HG03139 (cell line): ENCODE measurements at regions not wholly inside any gene's neighbourhood (a gene's known extent, or its start where the extent isn't known, plus 50 kb on each side); places are given as distances from the start of the nearest gene placed in this dataset.
"Not testable (repeated sequence)": the region's sequence is repeated elsewhere in the genome, so short reads cannot be mapped to it uniquely, and the experiment has no call there.

Experiments used
- ATAC-seq: cut with Tn5 transposase; IDR thresholded peaks from one replicate; pipeline ENCODE4 v1.9.1; 2021; ENCODE audit not compliant: unreplicated experiment

DNA sequence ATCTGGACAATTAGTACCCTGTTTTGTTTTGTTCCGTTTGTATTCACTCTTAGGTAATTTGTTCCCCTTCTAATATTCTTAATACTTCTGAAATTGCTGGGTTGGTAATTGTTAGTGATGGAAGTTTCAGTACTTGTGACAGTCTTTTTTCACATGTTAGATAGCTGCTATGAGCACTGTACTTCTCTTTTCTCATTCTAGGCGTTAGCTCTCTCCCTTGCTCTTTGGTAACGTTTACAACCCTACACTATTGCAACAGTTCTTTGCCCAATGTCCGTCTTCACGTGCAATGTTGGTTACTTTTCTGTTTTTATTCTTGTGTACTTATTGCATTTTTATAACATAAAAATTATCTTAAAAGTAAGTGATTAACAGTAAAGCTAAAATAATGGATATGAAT is 1509.0 kb downstream of the MAT2B start:
- no peak for ATAC-seq

DNA sequence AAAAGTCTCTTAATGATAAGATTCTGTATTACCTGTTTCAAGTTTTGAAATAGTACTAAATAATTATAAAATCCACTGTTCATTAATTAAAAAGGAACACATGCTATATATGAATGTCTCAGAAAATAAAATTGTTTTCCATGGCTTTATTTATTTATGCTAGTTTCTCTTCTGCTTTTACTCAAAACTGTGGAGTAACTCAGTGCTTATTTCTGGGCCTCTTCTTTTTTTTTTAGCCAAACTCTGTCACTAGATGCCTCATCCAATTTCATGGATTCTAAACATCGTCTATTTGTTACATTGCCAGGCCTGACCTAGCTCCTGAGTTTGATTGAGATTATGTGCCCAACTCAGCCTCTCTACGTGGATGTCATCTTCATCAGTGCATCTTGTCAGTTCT is 1509.7 kb downstream of the MAT2B start:
- ATAC-seq: no peak

DNA sequence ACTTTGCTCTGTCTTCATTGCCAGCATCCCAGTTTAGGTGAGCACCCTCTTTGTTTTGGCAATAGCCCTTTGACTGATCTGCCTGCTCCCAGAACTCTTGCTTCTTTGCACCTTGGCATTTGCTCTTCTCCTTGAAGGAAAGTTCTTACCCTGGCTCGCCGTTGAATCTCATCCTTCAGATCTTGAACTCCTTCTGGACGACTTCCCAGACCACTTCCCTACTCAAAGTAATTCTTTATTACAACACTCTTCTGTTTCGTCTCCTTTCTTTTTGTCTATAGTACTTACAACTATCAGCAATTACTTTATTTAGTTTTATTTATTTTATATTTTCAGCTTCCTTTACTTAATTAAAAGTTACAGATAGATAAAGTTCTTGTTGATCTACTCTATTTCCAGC is 1510.1 kb downstream of the MAT2B start:
- no peak for ATAC-seq

DNA sequence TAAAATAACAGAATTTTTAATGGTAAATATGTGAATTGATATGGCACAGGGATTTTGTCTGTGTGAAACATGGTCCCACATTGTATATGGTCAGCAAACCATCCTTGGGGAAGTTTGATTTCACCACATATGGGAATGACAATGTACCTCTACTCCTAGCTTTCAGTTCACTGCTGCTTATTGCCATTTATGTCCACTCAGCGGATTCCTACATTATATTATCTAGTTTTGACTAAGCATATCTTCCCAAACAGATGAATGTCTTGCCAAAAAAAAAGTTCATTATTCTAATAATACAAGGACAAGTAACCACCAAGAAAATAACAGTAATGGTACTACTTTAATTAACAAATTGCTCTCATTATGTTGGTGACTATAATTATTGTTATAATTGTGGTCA is 1521.6 kb downstream of the MAT2B start:
- ATAC-seq: no peak

DNA sequence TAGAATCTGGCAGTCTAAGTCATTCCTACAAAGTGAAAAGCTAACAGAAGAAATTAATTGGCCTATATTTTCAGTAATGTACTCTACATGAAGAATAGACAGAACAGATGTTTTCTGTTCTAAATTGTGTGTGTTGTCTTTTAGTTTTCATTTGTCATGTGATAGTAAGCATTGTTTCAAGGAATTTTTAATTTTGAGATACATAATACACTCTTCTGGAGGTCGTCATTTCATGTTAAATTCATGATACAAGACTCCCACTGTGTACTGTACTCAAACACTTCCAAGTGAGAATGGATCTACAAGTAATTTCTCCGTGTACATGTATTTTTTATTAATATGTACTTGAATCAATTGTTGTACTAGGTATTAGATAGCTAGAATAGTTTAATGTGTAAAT is 1522.9 kb downstream of the MAT2B start:
- ATAC-seq: no peak

DNA sequence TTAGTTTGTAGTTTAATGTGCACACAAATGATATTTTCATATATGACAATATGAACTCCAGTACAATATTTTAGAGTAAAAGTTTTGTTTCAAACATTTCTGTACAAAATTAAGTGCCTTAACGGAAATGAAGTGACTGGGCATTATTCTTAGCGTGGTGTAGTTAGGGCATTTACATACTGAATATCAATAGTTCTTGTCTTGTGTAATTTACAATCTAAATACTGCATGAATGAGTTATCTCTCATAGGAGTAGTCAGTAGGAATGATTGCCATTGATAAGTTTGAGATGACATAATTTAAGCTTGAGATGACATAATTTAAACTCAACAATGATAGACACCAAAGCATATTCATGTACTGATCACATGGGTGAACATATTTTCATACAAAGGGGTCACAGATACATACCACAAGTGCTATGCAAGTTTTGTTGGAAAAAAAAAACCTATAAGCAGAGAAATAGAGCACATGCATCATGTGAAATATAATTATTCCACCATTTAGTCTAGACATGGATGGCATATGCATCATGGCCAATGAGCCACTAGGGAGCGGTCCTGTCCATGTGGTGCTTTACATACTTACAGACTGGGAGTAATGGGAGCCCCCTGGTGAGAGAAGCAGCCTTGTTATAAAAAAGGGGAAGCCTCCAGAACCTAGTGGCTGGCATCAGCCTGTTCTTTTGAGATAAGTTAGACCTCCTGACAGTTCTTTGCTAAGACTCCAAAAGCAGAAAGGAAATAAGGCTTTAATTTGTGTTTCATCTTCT is 1523.9 kb downstream of the MAT2B start:
- ATAC-seq: no peak

DNA sequence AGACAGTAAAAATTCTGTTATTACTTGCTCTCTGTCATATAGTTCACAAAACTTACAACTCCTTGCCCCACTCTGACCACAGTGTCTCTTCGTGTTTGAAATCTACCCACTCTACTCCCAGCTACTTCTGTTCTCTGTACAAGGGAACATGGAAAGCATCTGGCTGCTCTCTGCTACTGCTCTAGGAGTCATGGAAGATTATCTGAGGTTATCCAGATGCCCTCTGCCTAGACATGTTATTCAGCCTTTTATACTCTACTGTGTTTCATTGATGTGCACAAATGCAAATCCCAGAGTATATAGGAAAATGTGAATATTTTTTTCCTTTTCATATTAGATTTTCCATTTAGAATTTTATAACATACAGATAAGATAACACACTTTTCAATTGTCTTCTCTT is 1525.6 kb downstream of the MAT2B start:
- no peak for ATAC-seq

DNA sequence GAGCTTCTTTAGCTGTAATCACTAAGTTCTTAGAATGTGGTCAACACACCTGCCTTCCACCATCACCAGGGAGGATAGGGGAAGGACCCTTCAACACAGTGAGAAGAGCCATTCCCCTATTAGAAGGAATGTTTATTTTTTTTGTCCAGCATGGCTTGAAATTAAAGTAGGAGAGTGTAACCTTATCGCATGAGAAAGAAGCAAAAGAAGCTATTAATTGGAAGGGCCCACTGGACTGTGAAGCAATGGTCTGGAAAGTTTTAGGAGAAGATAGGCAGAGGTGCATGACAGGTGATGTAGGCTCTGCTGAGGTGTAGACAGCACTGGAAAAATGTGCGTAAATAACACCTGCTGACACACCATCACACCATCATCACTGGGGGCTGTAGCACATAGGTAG is 1526.0 kb downstream of the MAT2B start:
- ATAC-seq: no peak

DNA sequence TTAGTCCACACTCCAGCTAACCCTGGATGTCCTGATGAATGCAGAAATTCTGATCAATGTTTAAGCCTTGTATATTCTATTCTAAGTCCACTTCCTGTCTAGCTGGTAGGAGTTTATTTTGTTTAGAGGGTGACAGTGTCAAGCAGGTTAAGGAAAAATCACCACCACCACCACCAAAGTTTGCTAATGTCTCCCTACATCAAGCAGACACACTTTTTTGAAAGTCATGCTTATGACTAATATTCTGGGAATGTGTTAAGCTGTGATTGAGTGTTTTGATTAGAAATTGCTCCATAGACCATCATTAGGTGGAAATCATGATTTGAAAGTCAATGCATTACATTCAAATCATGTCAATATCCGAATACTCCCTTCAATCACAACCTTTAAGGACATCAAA is 1530.1 kb downstream of the MAT2B start:
- no peak for ATAC-seq

DNA sequence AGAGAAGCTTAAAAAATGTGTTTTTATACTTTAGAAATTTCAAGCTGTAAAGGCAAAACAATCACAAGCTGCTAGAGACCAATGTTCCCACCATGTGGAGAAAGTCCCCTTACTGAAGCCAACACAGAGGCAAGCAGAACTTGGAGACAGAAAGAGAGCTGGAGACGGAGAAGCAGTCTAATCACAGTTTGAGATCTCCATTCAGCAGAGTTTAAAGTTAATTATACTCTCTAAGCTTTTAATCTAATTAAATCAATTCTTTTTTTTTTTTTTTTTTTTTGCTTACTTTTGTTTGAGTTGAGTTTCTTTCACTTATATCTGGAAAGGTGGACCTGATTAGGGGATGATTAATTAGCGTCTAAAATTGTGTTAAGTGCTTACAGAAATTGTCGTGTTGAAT is 1534.3 kb downstream of the MAT2B start:
- ATAC-seq: no peak

DNA sequence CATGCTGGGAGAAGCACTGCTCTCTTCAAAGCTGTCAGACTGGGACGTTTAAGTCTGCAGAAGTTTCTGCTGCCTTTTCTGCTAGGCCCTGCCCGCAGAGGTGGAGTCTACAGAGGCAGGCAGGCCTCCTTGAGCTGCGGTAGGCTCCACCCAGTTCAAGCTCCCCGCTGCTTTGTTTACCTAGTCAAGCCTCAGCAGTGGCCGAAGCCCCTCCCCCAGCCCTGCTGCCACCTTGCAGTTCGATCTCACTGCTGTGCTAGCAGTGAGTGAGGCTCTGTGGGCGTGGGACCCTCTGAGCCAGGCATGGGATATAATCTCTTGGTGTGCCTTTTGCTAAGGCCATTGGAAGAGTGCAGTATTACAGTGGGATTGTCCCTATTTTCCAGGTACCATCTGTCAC is 1540.5 kb downstream of the MAT2B start:
- ATAC-seq: not testable (repeated sequence)

DNA sequence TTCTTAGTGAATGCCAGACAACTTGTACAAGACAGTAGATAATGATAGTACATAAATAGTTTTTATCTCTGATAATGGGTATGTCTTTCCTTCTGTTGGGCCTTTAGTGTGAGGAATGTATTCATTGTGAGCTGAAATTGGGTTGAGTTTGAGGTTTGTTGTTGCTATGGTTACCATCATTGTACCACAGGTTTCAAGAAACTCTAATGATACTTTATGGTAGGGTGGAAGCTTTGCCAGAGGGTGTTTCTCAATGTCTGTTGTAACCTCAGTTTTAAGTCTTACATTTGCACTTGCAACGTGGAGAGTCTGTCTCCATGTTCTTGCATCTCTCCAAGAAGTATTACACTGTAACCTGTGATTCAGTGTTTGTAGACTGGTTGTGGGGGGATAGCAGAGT is 1550.1 kb downstream of the MAT2B start:
- no peak for ATAC-seq

DNA sequence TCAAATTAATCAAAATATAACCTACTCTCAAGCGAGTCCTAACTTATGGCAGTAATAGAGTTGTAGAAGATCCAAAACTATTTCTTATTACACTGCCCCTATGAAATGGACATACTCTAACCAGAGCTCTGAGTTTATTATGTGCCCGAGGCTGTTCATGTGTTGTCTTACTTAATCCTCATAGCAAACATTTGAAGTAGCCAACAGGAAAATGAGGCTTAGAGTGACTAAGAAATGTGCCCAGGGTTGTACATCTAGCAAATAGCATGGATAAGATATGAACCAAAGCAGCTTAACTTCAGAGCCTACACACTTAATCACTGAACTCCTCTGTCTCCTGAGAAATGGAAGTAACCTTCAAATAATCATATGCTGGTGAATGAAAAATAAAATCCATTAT is 1551.7 kb downstream of the MAT2B start:
- no peak for ATAC-seq

DNA sequence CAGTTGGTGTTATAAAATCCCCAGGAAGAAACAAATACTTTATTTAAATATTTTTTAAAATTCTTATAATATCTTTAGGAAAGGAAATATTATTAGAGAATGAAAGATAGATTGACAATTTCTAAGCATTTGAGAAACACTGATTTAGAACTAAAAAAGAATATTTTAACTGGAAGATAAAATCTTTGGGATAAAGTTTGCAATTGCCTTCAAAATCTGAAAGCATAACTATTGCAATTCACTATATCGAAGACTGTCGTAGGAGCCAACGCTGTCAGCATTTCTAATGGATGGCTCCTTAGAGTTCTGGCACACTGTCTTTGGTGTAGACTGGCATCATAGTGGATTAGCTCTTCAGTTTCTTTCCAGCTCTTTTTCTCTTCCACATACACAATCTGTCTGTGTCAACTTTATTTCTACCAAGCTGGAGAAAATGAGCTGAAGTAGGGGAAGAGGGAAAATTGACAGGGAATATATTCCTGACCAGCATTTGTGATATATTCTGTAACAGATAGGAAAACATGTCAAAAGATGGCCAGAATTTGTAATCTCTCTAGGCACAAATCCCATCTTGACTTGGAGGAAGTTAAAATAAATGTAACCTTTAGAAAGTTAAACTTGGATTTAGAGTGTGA is 1561.4 kb downstream of the MAT2B start:
- no peak for ATAC-seq

DNA sequence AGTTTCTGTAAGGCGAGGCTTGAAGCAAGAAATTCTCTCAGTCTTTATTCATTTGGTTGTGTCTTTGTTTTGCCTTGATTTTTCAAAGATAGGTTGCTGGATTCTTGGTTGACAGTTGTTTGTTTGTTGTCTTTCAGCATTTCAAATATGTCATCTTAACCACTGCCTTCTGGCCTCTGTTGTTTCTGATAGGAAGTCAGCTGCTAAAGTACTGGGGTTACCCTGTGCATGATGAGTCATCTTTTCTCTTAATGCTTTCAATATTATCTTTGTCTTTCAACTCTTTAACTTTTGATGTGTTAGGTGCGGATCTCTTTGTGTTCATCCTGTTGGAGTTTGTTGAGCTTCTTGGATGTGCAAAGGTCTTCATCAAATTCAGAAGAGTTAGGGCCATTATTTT is 1571.3 kb downstream of the MAT2B start:
- no peak for ATAC-seq

DNA sequence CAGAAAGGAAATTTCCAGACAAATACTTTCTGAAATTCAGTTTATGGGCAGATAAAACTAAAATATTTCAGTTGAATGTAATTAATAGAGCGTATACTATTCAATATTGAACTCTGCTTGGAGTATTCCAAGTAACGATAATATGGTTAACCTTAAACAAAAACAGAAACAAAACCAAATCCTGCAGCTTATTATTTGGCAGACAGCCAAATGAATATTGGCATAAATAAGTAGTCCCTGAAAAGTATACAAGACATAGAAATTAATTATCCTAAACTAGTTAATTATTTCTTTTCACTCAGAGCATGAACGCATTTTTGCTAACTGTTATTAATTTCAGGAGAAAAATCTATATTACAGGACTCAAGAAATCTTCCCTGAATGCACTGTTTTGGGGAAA is 1574.0 kb downstream of the MAT2B start:
- ATAC-seq: no peak

DNA sequence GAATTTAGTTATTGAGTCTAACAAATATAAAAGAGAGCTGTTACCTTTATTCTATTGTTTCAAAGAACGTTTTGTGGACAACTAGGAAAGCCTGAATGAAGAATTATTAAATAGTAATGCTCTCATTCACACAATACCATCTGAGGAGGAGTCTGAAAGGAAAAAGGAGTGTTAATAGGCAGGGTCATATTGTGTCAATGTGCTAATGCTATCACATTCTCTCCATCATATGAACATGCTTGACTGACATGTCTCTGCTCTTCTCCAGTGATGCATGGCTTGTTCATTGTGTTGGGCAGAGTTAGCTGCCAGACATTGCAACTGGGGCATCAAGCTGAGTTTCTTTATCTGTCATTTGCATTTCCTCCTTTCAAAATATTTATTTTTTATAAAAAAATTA is 1578.0 kb downstream of the MAT2B start:
- ATAC-seq: no peak

DNA sequence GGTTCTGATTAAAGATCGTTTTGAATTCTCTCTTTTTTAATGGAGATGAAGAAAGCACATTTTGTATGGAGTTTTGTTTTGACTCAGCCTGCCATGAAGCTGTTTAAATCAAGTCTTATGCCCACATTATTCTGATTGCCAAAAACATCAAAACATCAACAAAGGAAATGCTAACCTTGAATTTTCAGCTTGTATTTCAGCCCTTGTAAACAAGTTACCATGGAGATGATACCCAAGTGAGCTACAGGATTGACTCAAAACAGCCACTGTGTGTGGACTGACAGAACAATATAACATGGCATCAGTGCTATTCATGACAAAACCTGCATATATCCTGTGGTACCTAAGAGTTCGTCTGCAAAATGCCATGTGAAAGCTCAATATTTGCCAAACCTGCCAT is 1581.0 kb downstream of the MAT2B start:
- no peak for ATAC-seq

DNA sequence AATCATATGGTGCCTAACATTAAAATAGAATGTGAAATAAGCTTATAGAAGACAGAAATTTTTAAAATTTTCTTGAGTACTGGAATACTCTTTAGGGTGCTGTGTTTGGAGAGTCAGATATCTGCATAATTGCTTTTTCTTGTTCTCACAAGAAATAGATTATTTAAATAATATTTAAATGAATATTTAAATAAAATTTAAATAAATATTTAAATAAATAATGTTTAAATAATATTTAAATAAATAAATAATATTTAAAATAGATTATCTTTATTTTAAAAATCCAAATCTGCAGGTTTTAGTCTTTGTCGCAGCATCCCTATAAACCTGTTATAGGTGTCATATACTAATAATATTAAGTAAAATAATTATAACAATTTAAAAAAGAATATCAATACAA is 1589.4 kb downstream of the MAT2B start:
- no peak for ATAC-seq

DNA sequence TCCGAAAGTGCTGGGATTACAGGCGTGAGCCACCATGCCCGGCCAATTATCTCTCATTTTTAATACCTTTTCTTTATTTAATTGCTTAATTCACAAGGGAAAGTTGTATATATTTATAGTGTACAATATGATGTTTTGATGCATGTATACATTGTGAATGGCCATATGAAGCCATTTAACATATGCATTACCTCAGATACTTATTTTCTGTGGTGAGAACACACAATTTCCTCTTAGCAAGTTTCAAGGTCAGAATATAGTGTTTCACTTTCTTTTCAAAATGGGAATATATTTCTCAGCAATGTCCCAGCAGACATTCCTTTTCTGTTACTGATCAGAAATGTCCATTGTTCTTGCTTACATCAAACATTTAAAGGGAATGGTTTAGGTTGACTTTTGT is 1596.3 kb downstream of the MAT2B start:
- no peak for ATAC-seq

DNA sequence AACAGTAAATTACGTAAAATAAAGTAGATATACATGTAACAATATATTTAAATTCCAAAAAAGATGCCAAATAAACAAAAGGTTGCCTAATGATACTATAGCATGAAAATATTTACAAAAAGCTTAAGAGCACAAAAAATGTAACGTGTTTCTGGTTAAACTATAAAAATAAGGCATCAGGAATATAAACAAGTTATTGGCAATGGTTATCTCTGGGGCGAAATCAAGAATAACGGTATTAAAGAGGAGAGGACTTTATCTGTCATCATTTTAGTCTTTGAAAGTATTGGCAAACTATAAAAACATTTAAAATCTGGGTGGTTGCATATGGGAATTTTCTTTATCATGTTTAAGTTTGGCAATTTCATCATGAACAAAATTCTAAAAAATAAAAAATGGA is 1599.2 kb downstream of the MAT2B start:
- ATAC-seq: no peak

DNA sequence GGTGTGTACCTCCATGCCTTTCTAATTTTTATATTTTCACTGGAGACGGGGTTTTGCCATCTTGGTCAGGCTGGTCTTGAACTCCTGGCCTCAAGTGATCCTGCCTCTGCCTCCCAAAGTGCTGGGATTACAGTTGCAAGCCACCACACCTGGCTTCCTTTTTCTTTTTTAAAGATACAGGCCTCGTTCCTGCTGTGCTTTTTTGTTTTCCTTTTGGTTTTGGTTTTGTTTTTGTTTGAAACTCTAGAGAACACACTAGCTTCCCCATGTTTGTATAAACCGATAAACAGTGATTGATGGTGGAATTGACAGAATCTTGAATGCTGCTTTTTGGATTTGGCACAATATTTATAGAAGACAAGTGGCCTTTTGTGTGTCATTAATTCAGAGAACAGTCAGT is 1603.4 kb downstream of the MAT2B start:
- no peak for ATAC-seq

DNA sequence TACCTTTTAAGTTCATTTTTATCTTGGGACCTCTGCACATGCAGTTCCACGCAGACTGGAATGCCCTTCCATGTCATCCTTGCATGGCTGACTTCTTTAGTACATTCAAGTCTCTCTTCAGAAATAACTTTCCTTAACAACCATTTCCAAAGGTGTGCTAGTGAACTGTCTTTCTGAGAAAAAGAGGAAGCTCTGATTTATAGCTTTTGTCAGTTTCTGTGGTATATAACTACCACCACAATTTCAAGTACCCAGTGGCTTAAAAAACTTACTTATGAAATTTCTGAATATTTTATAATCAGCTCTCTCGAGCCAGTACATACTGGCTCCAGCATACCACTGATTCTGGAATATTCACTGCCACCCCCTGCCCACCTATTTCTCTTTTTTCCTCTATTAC is 1613.8 kb downstream of the MAT2B start:
- ATAC-seq: no peak
